GM12892 (cell line): ENCODE measurements at regions not wholly inside any gene's neighbourhood (a gene's known extent, or its start where the extent isn't known, plus 50 kb on each side); places are given as distances from the start of the nearest gene placed in this dataset.

ENCODE experiments used
- POLR2A ChIP-seq: IDR thresholded peaks from 2 replicates; pipeline ENCODE4 v1.6.1; 2011; ENCODE audit warnings: low read depth, low read length, control low read depth
- POLR2AphosphoS5 ChIP-seq: IDR thresholded peaks from 2 replicates; pipeline ENCODE4 v1.6.1; 2011; ENCODE audit warnings: low read depth, low read length, control low read depth

- TF ChIP-seq POLR2A (no peak), POLR2AphosphoS5 (no peak)
These were observed 112.7 kb downstream of the FAM53A start for GRCh38 chr4:1571165-1572009.
